Tibial nerve (tissue), 4 donors: ENCODE measurements at regions not wholly inside any gene's neighbourhood (a gene's known extent, or its start where the extent isn't known, plus 50 kb on each side); places are given as distances from the start of the nearest gene placed in this dataset.

Experiments
- EP300 ChIP-seq, 2 donors: sonication (generic); formaldehyde crosslinking; IDR thresholded peaks; one replicate each; pipeline ENCODE4 v1.6.1; 2017; ENCODE audit warnings: antibody characterized with exemption in 2 of 2, mild to moderate bottlenecking in 1 of 2
- POLR2A ChIP-seq, 2 donors: fragments of 450-650 bp; IDR thresholded peaks; one replicate each; pipeline ENCODE4 v1.6.1; 2017; ENCODE audit warnings: antibody characterized with exemption in 2 of 2, mild to moderate bottlenecking in 2 of 2, moderate library complexity in 2 of 2
- TF ChIP-seq, protein P1 (sequence below), 5 experiments: fragments of 200-600 bp in 3 of 5; fragments of 450-650 bp in 2 of 5; sonication (generic) in 3 of 5; IDR thresholded peaks; one replicate each; pipeline ENCODE4 v1.5.1; 2016 to 2019; ENCODE audit warnings: antibody characterized with exemption in 5 of 5, mild to moderate bottlenecking in 3 of 5, moderate library complexity in 2 of 5

- TF ChIP-seq, protein P1, sequence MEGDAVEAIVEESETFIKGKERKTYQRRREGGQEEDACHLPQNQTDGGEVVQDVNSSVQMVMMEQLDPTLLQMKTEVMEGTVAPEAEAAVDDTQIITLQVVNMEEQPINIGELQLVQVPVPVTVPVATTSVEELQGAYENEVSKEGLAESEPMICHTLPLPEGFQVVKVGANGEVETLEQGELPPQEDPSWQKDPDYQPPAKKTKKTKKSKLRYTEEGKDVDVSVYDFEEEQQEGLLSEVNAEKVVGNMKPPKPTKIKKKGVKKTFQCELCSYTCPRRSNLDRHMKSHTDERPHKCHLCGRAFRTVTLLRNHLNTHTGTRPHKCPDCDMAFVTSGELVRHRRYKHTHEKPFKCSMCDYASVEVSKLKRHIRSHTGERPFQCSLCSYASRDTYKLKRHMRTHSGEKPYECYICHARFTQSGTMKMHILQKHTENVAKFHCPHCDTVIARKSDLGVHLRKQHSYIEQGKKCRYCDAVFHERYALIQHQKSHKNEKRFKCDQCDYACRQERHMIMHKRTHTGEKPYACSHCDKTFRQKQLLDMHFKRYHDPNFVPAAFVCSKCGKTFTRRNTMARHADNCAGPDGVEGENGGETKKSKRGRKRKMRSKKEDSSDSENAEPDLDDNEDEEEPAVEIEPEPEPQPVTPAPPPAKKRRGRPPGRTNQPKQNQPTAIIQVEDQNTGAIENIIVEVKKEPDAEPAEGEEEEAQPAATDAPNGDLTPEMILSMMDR (IDR thresholded peaks at IDR 0.05) = no peak
- TF ChIP-seq POLR2A (IDR thresholded peaks at IDR 0.05) = no peak
- TF ChIP-seq EP300 (IDR thresholded peaks at IDR 0.05) = no peak
Measured at GRCh38 chr4:19151684-19152083, 1100.0 kb upstream of the SLIT2 start.
